NCI-H510A treated with DMSO at 0.1 percent for 48 hours (cell line): ENCODE measurements at regions not wholly inside any gene's neighbourhood (a gene's known extent, or its start where the extent isn't known, plus 50 kb on each side); places are given as distances from the start of the nearest gene placed in this dataset.

Experiments used
- DNase-seq: peaks from one replicate; lab custom pipeline; 2025; lab: John Stamatoyannopoulos, UW

DNA sequence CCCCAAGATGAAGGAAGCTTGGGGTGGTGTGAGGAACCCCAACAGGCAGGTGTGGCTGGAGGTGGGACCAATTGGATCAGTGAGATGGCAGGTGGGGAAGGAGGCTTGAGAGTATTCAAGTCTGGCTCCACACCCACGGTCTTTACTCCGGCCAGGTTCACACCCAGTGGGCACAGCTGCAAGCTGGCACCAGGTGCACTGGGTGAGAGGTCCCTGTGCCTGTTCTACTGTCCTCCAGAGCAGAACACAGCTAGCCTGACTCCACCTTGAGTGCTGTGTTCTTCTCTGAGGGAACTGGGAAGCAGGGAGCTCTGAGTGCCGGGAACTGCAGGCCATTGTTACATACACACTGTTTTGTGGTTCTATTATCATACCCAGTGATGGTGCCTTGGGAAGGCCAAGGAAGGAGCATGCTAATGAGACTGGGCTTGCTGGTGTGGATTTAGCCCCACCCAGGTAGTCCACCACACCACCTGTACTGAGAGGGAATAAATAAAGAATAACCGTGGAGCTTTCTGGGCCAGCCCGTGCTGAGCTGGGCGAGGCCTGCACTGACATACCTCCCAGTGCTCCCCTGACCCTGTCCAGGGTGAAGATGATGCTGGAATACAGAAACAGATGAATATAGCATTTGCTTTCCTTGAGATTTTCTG, 93.4 kb downstream of the ABHD5 start:
- no peak for DNase-seq

DNA sequence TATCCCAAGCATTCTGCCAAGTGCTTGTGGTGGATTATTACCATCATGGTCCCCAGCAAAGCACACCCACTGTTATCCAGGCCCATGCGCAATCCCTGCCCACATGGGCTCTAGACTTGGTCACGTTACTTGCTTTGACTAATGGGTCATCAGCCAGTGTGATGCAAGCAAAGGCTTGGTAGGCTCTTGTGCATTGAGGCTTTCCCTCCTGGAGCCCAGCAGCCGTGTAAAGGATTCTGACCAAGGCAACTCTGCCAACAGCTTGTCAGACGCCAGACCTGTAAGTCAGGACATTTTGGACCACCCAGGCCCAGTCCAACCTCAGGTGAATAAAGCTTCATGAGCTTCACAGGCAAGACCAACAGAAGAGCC, 93.9 kb downstream of the ABHD5 start:
- DNase-seq = no peak

DNA sequence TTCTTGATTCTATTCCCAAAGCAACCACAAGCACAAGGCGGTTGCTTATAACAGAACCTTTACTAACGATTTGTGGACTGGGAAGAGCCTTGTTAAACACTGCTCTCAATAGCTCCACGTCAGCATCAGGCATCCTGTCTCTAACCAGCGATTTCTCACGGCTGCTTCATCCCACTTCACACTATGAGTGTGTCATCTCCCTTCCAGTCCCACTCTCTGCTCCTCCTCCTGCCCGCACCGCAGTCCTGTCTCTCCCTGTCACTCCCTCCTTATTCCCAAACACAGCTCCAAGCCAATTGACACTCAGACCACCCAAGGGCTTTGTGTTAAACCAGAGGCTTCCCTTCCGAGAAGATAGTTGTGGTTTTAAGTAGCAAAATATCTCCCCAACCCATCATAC, 94.8 kb downstream of the ABHD5 start:
- DNase-seq = no peak

DNA sequence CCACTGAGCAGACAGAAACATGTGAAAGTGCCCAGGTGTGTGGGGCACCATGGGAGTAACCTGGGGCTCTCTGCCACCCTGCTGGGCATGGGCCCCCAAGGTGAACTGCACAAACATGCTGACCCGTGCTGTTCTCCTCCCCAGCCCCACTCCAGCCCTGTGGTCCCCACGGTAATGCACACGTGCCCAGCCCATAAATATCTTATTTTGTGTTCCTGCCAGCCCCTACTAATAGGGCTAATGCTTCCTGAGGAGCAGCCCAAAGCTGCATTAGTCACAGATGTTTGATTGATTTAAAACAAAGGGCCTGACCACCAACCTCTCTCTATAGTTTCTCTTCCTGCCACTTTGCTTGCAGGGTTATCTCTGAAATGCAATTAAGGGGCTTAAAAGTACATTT, 95.4 kb downstream of the ABHD5 start:
- DNase-seq = no peak

DNA sequence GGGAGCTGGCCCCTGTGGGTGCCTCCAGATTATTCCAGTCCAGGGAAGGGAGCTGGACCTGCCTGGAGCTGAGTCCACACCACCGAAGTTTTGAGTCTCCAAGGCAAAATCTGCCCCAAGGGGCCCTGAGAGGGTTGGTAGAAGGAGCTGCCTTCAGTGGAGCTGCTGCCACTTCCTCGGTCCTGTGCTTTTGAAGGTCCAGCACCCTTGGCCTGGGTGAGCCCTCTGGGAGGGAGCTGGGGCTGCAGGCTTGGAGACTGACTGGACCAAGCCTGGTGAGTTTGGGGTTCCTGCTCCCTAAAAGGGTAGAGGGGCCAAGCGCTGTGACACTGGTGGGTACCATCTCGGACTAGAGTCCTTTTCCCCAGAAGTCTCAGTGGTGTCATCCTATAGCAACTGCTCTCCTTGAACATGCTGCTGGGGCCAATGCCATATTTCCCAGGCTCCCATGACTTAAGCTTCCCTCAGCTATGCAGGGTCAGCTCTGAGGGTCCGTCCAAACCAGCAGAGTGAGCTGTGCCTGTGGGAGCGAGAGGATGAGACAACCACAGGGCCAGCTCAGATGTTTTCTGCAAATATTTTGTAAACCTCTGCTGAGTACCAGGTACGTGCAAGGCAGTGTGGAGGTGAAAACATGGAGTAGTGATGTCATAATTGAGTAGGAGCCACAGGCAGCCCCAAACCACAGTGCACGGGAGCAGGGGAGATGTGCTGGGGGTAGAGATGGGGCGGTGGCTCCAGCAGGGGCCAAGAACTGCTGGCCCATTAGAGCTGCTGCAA, 96.0 kb downstream of the ABHD5 start:
- no peak for DNase-seq

DNA sequence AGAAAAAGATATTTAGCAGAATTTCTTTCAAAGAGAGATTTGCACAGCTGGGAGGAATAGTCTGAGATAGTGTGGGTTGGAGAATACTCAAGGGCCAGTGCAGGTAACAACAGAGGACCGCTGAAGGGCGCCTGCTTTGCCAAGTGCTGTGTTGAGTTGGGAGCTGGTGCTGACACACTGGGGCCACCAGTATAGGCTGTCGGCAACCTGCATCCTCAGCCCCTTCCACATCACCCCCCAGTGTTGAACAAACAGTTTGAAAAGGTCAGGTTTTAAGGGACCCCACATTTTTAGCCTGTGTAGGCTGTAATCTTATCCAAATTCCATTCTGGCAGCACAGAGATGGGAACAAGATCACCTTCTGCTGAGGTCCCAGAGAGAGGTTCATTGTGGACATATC, 96.6 kb downstream of the ABHD5 start:
- no peak for DNase-seq

DNA sequence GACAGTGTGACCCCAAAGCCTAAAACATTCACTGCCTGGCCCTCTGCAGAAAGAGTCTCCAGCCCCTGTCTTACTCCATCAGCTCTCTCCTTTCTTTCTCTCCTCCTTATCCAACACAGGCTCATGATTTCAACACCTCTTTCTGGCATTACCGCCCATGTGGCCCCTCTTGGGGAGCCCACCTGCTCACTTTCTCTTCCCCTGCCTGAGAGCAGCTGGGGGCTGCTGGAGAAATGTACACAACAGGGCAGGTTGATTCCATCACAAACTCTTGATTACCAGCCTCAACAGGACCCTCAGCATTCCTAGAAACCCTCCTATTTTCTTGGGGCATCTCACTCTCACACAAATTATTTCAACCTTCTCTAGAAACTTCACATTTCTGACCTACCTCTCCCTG, 98.3 kb downstream of the ABHD5 start:
- no peak for DNase-seq

DNA sequence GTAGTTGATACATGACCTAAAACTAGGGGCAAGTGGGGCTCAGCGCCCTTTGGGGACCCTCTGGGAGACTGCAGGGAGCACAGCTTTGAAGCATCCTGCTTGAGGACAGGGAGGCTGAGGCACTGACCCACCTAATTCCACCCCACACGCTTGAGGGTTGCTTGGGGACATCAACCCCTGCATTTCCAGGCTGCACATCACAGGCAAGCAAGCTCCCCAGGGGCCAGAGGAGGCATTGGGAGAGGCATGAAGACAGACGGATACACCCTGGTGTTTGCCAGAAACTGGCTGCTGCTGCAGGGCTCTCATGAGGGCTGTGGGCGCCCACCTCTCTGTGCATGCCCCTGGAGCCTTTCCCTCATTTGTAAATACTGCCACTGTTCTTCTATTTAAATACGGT, 99.3 kb downstream of the ABHD5 start:
- no peak for DNase-seq

DNA sequence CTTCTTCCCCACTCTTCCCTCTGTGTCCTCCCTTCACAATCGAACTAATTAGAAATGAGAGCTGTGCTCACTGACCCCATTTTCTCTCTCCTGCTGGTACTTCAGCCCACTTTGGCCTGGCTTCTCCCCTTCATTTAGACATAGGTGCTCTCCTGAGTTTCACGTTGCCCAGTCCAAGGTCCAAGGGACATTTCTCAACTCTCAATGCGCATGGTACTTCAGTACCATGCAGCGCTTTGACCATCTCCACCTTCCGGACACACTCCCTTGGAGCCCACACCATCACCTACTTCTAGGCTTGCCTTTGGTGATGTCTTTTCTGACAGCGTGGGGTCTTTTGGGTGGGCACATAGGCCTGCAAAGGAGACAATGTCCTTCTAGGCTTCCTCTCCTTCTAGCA, 99.7 kb downstream of the ABHD5 start:
- DNase-seq = no peak

DNA sequence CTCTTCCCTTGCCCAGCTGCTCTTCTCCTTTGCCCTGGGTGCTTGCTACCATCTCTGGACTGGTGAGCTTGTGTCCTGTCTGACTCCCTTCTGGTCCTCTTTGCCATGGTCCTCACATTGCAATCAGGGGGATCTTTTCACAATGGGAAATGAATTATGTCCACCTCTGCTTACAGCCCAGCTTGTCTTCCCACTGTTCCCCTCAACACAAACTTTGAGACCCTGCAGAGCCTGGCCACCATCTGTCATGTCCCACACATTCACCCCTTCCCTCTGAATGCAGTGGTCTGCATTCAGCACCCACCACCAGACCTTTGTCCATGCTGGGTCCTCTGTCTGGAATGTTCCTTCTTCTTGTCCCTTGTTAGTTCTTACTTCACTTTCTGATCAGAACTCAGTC, 100.5 kb downstream of the ABHD5 start:
- no peak for DNase-seq

DNA sequence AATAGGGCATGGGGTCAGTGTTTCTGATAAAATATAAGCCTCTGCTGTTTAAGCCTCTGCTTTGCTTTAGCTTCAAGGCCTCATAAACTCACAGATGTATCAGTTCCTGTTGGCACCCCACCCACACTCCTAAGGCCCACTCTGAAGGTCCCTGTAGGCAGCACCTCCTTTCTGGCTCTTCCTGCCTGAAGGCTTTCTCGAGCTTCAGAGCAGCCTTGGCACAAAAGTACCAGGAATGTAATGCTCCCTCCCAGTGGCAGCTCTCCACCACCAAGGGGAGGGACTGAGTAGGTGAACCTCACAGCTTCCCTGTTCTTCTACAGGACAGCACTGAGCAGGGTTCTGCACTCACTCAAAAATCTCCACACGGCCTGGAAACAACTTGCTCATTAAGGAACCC, 102.2 kb downstream of the ABHD5 start:
- DNase-seq = no peak

DNA sequence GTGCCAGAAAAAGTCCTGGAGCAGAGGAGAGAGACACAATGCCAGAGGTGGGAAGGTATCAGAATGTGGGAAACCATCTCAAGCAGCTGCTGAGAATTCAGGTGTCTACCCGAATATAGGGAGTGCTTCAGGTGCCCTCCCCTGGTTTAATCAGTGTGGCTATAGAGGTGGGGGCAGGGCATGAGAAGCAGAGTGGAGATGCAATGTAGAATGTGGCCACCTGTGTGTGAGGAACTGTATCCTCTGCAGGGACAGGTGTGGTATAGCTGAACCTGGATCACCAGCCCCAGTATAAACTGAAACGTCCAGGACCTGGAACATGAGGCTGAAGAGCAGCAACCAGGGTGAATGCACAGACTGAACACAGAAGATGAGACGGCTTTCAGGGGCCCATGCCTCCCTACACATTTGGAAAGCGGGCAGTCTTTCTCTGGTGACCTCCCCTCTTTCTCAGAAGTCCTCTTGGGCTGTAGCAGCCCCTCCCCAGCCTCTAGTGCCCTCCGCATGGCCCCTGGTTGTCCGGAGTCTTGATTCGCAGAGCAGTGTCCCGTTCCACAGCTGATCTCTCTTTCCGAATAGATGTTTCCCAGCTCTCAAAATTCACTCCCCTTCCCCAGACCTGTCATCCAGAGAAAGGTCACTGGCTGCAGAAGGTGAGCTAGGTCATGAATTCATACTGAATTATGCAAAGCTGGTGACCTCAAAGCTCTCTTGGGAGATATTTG, 103.1 kb downstream of the ABHD5 start:
- no peak for DNase-seq

DNA sequence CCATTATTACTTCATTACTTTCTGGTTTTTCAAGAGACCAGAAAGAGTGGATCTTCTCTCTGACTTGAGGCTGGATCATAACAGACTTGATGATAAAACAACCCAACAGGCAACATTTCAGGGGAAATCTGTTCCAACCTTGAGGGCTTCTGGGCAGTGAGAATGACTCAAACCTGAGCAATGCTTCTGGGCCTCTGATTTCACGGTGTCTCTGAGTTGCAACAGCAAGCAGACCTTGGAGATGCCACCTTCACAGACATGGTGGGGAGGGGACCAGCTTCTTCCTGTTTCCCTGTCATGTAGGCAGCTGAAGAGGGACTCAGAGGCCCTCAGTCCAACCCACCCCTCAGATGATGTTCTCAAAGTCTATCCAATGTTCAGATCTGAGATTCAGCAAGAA, 104.0 kb downstream of the ABHD5 start:
- DNase-seq = no peak

DNA sequence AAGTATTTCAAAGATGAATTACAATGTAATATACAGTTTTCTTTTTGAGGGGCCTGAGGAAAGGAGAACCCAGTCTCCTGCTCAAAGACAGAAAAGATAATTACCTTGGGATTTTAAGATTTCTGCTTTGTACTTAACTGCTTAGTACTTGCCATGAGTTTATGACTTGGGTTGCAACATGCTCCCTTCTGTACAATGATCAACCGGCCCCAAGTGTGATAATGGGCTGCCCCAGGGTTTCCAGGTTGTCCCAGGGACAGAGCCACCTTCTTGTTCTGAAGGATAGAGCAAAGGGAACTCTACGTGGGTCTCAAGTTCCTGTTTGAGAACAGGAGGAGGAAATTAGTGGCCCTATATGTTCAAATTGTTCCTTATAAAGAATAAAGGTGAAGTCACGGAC, 104.8 kb downstream of the ABHD5 start:
- no peak for DNase-seq

DNA sequence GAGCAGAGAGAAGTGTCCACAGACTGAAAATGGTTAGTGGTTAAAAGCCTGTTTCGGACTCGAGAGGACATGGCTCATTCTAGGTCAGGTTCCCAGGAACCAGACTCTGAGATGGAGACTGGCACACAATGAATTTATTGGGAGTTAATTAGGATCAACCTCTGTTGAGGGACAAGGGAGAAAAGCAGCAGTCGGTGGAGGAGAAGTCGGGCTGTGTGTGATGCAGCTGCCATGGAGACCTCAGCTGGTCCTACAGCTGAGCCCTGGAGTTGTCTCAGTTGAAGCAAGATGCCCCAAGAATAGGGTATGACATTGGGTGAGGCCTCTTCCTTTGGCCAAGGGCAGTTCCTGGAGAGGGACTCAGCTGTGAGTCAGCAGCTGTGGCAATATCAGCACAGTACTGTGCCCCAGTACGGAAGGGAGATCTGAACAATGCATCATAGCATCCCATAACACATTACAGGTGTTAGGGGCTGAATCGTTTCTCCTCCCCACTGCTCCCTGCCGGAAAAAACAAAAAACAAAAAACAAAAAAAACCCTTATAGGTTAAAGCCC, 105.4 kb downstream of the ABHD5 start:
- no peak for DNase-seq

DNA sequence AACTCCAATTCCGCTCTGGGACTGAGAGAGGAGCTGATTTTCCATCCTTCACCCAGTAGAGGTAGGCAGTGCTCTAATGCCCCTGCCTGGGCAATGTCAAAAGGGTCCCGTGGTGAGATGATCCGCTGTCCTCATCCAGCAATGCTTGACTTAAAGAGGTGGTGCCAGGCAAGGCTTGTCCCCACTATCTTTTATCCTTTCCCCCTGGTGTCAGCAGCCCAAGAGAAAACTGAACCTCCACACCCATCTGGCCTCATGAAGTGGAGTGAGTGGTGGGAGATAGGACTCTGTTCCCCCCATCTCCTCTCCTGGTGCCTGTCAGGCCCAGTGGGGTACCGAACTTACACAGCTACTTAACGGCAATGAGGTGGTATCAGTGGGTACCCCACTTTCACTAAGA, 107.1 kb downstream of the ABHD5 start:
- DNase-seq = no peak

DNA sequence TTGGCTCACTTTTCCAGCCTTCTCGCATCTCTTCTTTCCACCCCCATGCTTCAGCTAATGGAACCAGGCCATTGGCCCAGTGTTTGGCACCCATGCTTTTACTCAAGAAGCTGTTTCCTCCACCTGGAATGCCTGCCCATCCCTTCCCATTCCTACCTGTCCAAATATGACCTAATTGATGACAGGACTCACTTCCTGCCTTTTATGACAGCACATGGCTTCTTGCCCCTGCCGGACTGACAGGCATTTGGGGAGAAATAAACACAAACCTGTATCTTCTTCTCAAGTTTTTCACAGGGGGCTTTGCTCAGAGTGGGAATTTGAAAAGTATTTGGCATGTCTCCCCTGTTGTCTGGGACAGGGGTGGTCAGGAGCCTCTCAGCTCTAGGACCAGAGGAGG, 120.1 kb downstream of the ABHD5 start:
- no peak for DNase-seq

DNA sequence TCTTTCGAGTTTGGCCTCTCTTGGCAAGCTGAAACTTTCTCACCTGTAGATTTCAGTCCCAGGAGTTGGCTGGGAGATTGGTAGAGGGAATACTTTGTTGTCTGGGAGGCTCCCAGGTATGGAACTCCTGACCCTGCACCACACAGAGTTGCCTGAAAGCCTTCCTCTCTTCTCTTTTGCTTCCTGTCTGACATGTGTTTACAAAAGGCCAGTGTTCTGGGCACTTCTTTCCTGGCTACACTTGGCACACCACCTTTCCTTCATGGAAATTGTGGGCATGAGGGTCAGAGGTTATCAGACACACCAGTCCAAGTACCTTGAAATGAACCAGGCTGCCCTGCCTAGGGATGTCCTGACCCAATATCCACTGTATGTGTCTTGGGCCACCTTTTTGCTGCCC, 123.7 kb downstream of the ABHD5 start:
- no peak for DNase-seq

DNA sequence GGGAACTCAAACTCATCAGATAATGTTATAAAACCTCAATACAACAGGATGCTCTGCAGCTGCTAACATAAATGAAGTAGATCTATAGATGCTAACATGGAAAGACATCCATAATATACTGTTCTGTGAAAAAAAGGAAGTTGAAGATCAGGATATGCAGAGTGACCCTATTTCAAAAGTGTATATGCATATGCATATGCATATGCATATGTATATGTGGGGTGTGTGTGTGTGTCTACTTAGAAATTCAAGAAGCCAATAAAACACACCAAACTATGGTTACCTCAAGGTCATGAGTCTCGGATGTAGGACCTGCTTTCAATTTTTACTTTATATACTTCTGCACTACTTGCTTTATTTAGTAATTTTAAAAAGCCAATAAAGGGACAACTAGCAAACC, 125.6 kb downstream of the ABHD5 start:
- DNase-seq = no peak

DNA sequence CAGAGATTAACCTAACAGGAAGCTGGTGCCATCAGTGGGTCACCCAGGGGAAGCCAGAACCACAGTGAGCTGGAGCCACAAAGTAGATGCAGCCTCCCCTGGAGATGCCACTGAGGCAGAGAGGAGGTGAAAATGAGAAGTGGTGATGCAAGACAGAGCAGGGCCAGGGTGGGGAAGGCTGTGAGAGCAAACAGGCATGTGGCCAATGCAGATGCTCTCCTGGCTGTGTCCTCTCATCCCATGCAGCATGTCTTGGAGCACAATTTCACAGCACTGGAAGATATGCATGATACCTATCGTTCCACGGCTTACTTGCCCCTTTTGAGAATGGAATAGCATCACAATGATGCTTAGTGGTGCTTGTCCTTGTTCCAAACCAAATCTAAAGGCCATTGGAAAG, 126.3 kb downstream of the ABHD5 start:
- DNase-seq = no peak

DNA sequence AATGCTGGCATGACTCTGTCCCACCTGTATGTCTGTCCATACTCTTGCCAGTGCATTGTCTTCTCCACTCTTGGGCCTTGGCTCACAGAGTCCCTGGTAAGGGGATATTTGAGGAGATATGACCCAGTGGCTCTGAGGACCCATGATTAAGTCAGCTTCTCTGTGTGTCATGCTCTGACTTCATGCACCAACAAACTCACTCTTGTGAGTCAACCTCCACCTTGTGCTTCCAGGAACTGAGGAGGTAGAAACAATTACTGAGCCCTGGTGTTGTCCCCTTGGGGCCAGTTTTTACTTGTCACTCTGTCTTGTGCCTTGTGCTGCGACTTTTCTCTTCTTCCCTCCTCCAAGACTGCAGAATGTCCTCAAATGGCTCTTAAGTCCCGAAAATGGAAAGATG, 127.1 kb downstream of the ABHD5 start:
- no peak for DNase-seq

DNA sequence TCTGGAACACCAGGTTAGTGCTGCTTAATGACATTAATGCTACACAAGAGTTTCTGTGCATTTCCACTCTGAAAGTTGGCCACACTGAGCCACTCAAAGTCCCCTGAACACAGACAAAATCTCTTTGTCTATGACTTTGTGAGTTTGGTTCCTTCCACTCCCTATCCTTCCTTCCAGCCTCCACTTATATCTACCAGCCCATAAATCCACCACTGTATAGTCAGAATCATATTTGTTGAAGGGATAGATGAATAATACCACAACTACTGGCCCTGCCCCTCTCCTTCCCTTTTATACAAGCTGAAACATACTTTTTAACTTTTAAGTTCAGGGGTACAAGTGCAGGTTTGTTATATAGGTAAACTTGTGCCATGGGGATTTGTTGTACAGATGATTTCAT, 127.5 kb downstream of the ABHD5 start:
- DNase-seq = no peak
